HEK293 (cell line): ENCODE measurements at regions not wholly inside any gene's neighbourhood (a gene's known extent, or its start where the extent isn't known, plus 50 kb on each side); places are given as distances from the start of the nearest gene placed in this dataset.

Experiments used
- CTCF ChIA-PET: fragments of 350-600 bp; formaldehyde crosslinking; extraction: SDS; loops from one replicate; lab custom pipeline; 2021; ENCODE audit warnings: antibody characterized with exemption; lab: Yijun Ruan, JAX
- POLR2A ChIA-PET: fragments of 300-600 bp; formaldehyde crosslinking; extraction: SDS; loops from one replicate; lab custom pipeline; 2020; ENCODE audit warnings: antibody characterized with exemption, inconsistent platforms; lab: Yijun Ruan, JAX
- H3K27ac ChIP-seq: fragments of 200-500 bp; sonication (Bioruptor generic); 2 replicates; pipeline ENCODE4 v1.5.1; 2014; ENCODE audit warnings: low read depth, low read length, control low read depth, inconsistent platforms; ENCODE audit errors: extremely low read depth
- H3K36me3 ChIP-seq, 2 experiments: fragments of 200-500 bp in 1 of 2; sonication (Bioruptor generic) in 1 of 2; 1 replicate in 1 of 2; 2 replicates in 1 of 2; pipeline ENCODE4 v1.5.1; 2014 to 2017; ENCODE audit warnings: inconsistent platforms in 2 of 2, low read length in 2 of 2; ENCODE audit not compliant: control insufficient read depth in 2 of 2, insufficient read depth in 1 of 2
- H3K4me1 ChIP-seq: fragments of 200-500 bp; sonication (Bioruptor generic); 2 replicates; pipeline ENCODE4 v1.5.1; 2014; ENCODE audit warnings: mild to moderate bottlenecking, low read length, inconsistent platforms; ENCODE audit not compliant: control insufficient read depth, insufficient read depth
- H3K4me3 ChIP-seq: 2 replicates; pipeline ENCODE4 v1.5.1; 2011; ENCODE audit warnings: low read depth, mild to moderate bottlenecking, control low read depth, low read length, moderate library complexity
- H3K9me3 ChIP-seq: fragments of 200-500 bp; sonication (Bioruptor generic); 2 replicates; pipeline ENCODE4 v1.5.1; 2014; ENCODE audit warnings: low read depth, low read length, inconsistent platforms; ENCODE audit not compliant: control insufficient read depth, insufficient read depth
- FEZF1 ChIP-seq: fragments of 450-650 bp; formaldehyde crosslinking; IDR thresholded peaks from 2 replicates; pipeline ENCODE4 v1.5.1; 2016; ENCODE audit warnings: missing biosample characterization, missing genetic modification characterization
- PBX3 ChIP-seq: sonication (generic); formaldehyde crosslinking; IDR thresholded peaks from 2 replicates; pipeline ENCODE4 v1.8.1; 2022; ENCODE audit warnings: mild to moderate bottlenecking, moderate library complexity, missing genetic modification reagents
- PRDM2 ChIP-seq: fragments of 450-650 bp; formaldehyde crosslinking; IDR thresholded peaks from 2 replicates; pipeline ENCODE4 v1.5.1; 2016; ENCODE audit warnings: missing biosample characterization, missing genetic modification characterization, borderline replicate concordance
- REST ChIP-seq: fragments of 450-650 bp; formaldehyde crosslinking; IDR thresholded peaks from 2 replicates; pipeline ENCODE4 v1.5.1; 2016; ENCODE audit warnings: missing biosample characterization, missing genetic modification characterization
- SCRT2 ChIP-seq: fragments of 450-650 bp; formaldehyde crosslinking; IDR thresholded peaks from 2 replicates; pipeline ENCODE4 v1.5.1; 2016; ENCODE audit warnings: missing biosample characterization, missing genetic modification characterization
- SP2 ChIP-seq: fragments of 450-650 bp; formaldehyde crosslinking; IDR thresholded peaks from 2 replicates; pipeline ENCODE4 v1.5.1; 2016; ENCODE audit warnings: missing biosample characterization, missing genetic modification characterization
- WT1 ChIP-seq: fragments of 450-650 bp; formaldehyde crosslinking; IDR thresholded peaks from 2 replicates; pipeline ENCODE4 v1.5.1; 2016; ENCODE audit warnings: missing biosample characterization, missing genetic modification characterization
- YY1 ChIP-seq: fragments of 450-650 bp; formaldehyde crosslinking; IDR thresholded peaks from 2 replicates; pipeline ENCODE4 v1.5.1; 2018; ENCODE audit warnings: missing biosample characterization, missing genetic modification characterization
- ZBTB1 ChIP-seq: fragments of 450-650 bp; formaldehyde crosslinking; IDR thresholded peaks from 2 replicates; pipeline ENCODE4 v1.5.1; 2016; ENCODE audit warnings: missing biosample characterization, missing genetic modification characterization
- ZBTB10 ChIP-seq: fragments of 450-650 bp; formaldehyde crosslinking; IDR thresholded peaks from 2 replicates; pipeline ENCODE4 v1.5.1; 2016; ENCODE audit warnings: missing biosample characterization, missing genetic modification characterization
- ZBTB17 ChIP-seq: fragments of 450-650 bp; formaldehyde crosslinking; IDR thresholded peaks from 2 replicates; pipeline ENCODE4 v1.5.1; 2016; ENCODE audit warnings: missing biosample characterization, missing genetic modification characterization
- ZBTB20 ChIP-seq: fragments of 450-650 bp; formaldehyde crosslinking; IDR thresholded peaks from 2 replicates; pipeline ENCODE4 v1.5.1; 2016; ENCODE audit warnings: missing biosample characterization, missing genetic modification characterization
- ZFP37 ChIP-seq: fragments of 450-650 bp; formaldehyde crosslinking; IDR thresholded peaks from 2 replicates; pipeline ENCODE4 v1.5.1; 2016; ENCODE audit warnings: missing biosample characterization, missing genetic modification characterization
- ZNF138 ChIP-seq: fragments of 450-650 bp; formaldehyde crosslinking; IDR thresholded peaks from 2 replicates; pipeline ENCODE4 v1.5.1; 2016; ENCODE audit warnings: missing biosample characterization, missing genetic modification characterization, borderline replicate concordance
- ZNF169 ChIP-seq: fragments of 450-650 bp; formaldehyde crosslinking; IDR thresholded peaks from 2 replicates; pipeline ENCODE4 v1.5.1; 2016; ENCODE audit warnings: missing biosample characterization, missing genetic modification characterization
- ZNF202 ChIP-seq: fragments of 450-650 bp; formaldehyde crosslinking; IDR thresholded peaks from 2 replicates; pipeline ENCODE4 v1.5.1; 2016; ENCODE audit warnings: missing biosample characterization, missing genetic modification characterization, borderline replicate concordance
- ZNF214 ChIP-seq: fragments of 450-650 bp; formaldehyde crosslinking; IDR thresholded peaks from 2 replicates; pipeline ENCODE4 v1.5.1; 2017; ENCODE audit warnings: missing biosample characterization, mild to moderate bottlenecking, missing genetic modification characterization, borderline replicate concordance
- ZNF23 ChIP-seq: fragments of 450-650 bp; formaldehyde crosslinking; IDR thresholded peaks from 2 replicates; pipeline ENCODE4 v1.5.1; 2016; ENCODE audit warnings: missing biosample characterization, missing genetic modification characterization, borderline replicate concordance
- ZNF324 ChIP-seq: fragments of 450-650 bp; formaldehyde crosslinking; IDR thresholded peaks from 2 replicates; pipeline ENCODE4 v1.5.1; 2016; ENCODE audit warnings: missing biosample characterization, missing genetic modification characterization
- ZNF391 ChIP-seq: fragments of 450-650 bp; formaldehyde crosslinking; IDR thresholded peaks from 2 replicates; pipeline ENCODE4 v1.5.1; 2016; ENCODE audit warnings: low read depth, missing biosample characterization, missing genetic modification characterization, borderline replicate concordance
- ZNF488 ChIP-seq: fragments of 450-650 bp; formaldehyde crosslinking; IDR thresholded peaks from 2 replicates; pipeline ENCODE4 v1.5.1; 2016; ENCODE audit warnings: missing biosample characterization, missing genetic modification characterization
- ZNF664 ChIP-seq: fragments of 450-650 bp; formaldehyde crosslinking; IDR thresholded peaks from 2 replicates; pipeline ENCODE4 v1.5.1; 2016; ENCODE audit warnings: missing biosample characterization, missing genetic modification characterization
- ZXDB ChIP-seq: fragments of 450-650 bp; formaldehyde crosslinking; IDR thresholded peaks from 2 replicates; pipeline ENCODE4 v1.5.1; 2016; ENCODE audit warnings: missing biosample characterization, missing genetic modification characterization

GRCh38 chr7:23981314-23981713, 271.3 kb downstream of the STK31 start:
- no peak overlapping the region for H3K27ac ChIP-seq
- TF ChIP-seq ZXDB (no peak), ZNF664 (tag by site-specific recombination) (no peak), ZNF169 (tag by site-specific recombination) (no peak), FEZF1 (tag by site-specific recombination) (no peak), ZNF324 (tag by site-specific recombination) (no peak), ZBTB1 (tag by site-specific recombination) (no peak), ZBTB20 (tag by site-specific recombination) (no peak), REST (no peak), WT1 (tag by site-specific recombination) (no peak), ZNF391 (tag by site-specific recombination) (no peak), ZBTB17 (tag by site-specific recombination) (no peak), YY1 (tag by site-specific recombination) (no peak), ZNF138 (tag by site-specific recombination) (no peak), SCRT2 (tag by site-specific recombination) (no peak), SP2 (tag by site-specific recombination) (no peak), PBX3 (CRISPR knock-in tag) (no peak), ZNF488 (tag by site-specific recombination) (no peak), ZFP37 (tag by site-specific recombination) (no peak)

GRCh38 chr7:23981758-23982157, 271.7 kb downstream of the STK31 start:
- H3K4me3 ChIP-seq, result no peak overlapping the region
- no peaks in the 10 kb centered on the region for H3K9me3 ChIP-seq
- TF ChIP-seq ZBTB10 (tag by site-specific recombination), result no peak
- TF ChIP-seq ZNF214 (tag by site-specific recombination), result no peak
- no peak for TF ChIP-seq ZNF202 (tag by site-specific recombination)
- TF ChIP-seq ZNF23, result no peak
- TF ChIP-seq PRDM2, result no peak
- POLR2A ChIA-PET, result no interaction called here
- no peaks in the 10 kb centered on the region for H3K4me1 ChIP-seq
- H3K36me3 ChIP-seq, result no peaks in the 10 kb centered on the region
- no peak overlapping the region for H3K27ac ChIP-seq
- CTCF ChIA-PET, result no interaction called here

More at GRCh38 chr7:23981314-23981713, 271.3 kb downstream of the STK31 start:
- Histone ChIP-seq H3K4me1 (no peaks in the 10 kb centered on the region), H3K4me3 (no peak overlapping the region), H3K9me3 (no peaks in the 10 kb centered on the region), H3K36me3 (no peaks in the 10 kb centered on the region)
- CTCF ChIA-PET, result no interaction called here
- POLR2A ChIA-PET, result no interaction called here
